CD1c-positive myeloid dendritic cell (primary cell): ENCODE measurements at regions not wholly inside any gene's neighbourhood (a gene's known extent, or its start where the extent isn't known, plus 50 kb on each side); places are given as distances from the start of the nearest gene placed in this dataset.
A peak's percentile ranks its signal among the peaks of the same experiment; 100 is the strongest.
"Not testable (repeated sequence)": the region's sequence is repeated elsewhere in the genome, so short reads cannot be mapped to it uniquely, and the experiment has no call there.

ENCODE experiments used
- DNase-seq: peaks from one replicate; pipeline ENCODE4 v3.0.0-alpha.2; 2016; ENCODE audit errors: extremely low spot score

DNA sequence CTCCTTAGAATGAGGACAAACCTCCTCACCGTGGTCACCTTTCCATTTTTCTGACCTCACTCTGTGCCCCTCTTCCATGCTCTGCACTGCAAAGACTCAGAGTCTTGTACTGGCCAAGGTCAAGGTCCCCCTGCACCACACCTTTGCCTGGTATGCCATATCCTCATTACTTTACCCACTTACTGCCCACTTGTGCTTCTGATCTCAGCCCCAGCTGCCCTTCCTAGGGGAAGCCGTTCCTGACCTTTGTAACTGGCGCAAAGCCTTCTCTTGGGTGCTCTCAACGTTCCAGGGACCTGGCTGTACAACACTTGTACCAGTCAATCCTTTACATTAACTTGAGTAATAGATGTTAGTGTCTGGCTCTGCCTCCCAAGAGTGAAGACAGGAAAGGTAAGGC is 256.0 kb downstream of the SV2B start:
- no peak for DNase-seq

GRCh38 chr15:91357011-91357410 is 257.0 kb downstream of the SV2B start:
- no peak for DNase-seq

- DNase-seq, result no peak
These were observed 257.4 kb downstream of the SV2B start for GRCh38 chr15:91357486-91357885.

DNA sequence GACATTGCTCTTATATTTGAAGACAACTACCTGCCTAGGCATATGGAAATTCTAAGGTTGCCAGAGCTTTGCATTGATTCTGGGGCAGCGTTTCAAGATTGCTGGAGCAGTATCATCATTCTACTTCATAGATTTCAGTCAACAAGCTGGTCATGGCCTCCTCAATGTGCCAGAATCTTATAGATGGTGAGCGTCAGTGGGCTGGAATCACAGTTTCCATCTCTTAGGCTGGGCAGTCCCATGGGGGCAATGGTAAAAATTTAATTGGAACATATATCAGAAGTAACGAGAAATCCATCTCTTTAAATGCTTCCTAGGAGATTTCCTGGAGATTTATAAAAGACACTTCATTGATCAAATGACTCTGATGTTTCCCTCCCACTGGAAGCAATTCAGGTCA is 258.3 kb downstream of the SV2B start:
- no peak for DNase-seq

- not testable (repeated sequence) for DNase-seq
These were observed 261.6 kb downstream of the SV2B start for GRCh38 chr15:91361696-91362095.

DNA sequence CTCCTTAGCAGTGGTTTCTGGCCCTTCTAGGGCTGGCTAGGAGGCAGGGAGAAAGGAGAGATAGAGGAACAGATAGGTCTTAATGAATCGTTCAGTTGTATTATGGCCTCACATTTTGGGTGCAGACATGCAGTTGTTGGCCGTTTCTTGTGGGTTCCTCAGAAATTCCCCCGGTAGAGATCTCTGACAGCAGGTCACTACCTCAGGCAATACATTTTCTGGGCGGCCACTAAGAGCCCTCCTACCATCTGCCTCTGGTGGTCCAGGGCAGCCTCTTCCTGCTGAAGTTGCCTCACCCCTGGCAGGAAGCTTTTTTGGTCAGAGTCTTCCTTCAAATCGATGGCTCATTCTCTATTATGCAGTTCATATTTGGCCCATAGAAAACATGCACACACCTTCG is 266.1 kb downstream of the SV2B start:
- no peak for DNase-seq

DNA sequence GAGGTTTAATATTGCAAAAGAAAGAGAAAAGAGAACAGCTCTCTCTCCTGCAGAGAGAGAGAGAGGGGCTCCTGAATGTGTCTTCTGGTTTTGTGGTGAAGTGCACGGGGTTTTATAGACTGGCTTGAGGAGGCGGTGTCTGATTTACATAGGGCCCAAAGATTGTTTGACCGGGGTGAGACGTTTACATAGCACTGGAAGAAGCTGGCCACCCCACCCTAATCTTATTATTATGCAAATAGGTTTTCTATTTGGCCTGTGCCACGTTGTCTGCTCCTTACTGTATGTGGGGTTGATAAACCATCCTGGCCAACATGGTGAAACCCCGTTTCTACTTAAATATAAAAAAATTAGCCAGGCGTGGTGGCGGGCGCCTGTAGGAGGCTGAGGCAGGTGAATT is 268.6 kb downstream of the SV2B start:
- DNase-seq, result no peak

DNA sequence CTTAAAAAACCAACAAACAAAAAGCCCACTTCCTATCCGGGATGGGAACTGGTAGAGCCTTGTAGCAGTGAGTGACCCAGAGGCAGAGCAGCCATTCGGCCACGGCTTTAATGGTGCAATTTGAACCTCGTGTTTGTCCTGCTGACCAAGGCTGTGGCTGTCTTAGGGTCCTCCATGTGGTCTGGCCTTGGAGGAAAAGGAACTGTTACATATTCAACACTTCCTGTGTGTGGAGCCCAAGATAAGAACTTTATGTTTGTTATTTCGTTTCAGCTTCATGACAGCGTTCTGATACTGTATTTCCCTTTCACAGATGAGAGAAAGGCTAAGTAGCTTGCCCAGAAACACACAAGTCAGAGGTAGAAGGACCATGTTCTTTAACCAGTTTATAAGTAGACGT is 269.8 kb downstream of the SV2B start:
- no peak for DNase-seq

DNA sequence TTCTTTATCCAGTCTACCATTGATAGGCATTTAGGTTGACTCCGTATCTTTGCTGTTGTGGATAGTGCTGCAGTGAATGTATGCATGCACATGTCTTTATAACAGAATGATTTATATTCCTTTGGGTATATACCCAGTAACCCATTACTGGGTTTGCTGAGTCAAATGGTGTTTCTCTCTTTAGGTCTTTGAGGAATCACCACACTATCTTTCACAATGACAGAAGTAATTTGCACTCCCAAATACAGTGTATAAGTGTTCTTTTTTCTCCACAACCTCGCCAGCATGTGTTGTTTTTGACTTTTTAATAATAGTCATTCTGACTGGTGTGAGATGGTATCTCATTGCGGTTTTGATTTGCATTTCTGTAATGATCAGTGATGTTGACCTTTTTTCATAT is 271.3 kb downstream of the SV2B start:
- not testable (repeated sequence) for DNase-seq

DNA sequence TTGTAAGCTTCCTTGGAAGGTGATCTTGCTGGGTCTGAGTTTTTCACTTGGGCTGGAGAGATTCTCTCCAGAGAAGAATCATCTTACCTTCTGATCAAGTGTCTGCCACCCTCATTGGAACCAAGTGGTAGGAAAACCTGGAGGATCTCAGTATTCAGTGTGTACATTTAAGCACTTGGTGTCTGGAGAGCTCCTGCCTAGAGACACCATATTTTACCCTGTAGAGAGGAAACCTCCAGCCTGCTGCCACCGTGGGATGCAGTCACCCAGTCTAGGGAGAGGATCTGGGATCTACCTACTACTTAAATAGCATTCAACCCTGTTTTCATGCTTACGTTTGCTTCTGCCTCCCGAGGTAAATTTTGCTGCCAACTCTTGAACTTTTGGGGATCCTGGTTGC is 274.3 kb downstream of the SV2B start:
- DNase-seq, result no peak

DNA sequence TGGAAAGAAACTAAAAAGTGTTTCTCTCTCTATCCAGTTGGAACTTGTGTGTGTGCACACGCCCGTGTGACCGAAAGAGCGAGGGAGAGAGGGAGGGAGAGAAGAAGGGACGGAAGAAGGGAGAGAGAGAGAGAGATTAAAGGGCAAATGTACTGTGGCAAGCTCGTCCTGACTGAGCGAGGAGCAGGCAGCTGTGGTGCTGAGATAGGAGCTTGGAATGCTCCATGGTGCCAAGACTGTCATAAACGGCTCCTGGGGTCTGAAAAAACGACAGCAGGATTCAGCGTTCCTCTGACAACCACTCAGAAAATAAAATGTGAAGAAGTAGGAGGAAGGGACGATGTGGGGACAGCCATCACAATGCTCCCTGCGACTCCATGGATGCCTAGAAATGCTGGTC is 276.0 kb downstream of the SV2B start:
- DNase-seq, result no peak

GRCh38 chr15:91380114-91380513 is 280.1 kb downstream of the SV2B start:
- DNase-seq, result no peak

GRCh38 chr15:91383532-91383931 is 283.5 kb downstream of the SV2B start:
- DNase-seq, result no peak

- peak; percentile 34 for DNase-seq
These were observed 284.2 kb downstream of the SV2B start for GRCh38 chr15:91384189-91384730.

DNA sequence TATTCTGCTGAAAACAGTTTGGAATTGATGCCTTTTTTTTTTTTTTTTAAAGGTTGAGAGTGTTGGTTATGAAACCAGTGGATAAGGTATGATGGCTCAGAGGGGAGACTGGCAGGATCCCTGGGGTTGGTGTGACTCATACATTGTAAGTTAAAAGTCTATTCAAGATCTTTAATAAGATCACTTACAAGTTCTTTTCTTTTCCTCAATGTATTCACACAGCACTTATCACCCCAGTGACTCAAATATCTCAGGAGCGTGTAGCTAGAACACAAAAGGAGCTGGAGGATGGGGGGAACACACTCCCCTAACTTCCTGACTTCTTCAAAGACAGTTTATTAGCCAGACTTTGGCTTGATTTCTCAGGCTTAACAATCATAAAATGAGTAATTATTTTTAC is 285.3 kb downstream of the SV2B start:
- no peak for DNase-seq

DNA sequence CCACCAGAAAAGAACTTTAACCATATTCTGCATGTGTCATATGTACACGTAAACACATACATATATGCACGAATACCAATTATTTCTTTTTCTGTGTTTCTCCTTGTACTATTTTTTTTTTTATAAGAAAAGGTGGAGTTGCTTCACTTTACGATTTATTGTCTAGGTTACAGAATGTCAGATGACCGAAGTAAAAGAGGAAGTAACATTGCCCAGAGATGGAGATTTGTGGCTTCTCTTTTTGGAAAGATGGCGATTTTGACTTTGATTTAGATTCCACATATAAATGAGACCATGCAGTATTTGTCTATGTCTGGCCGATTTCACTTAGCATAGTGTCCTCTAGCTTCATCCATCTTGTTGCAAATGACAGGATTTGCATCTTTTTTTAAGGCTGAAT is 293.1 kb downstream of the SV2B start:
- DNase-seq, result peak; percentile 9

DNA sequence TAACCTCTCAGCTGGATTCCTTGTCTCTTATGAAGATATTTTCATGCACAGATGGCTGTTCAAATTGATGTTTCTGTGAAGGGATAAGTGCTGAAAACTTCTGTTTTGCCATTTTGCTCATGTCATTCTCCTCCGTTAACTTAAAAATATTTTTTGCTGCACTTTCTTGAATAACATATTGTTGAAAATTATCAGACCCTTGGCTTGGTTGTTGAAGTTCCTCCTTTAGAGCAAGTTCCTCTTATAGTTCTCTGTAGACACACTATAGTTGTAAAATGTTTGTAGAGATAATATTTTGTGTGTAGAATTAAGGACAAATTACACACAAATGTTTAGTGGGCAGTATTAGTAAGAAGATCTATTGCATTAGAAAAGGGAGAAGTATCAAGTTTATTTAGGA is 300.4 kb downstream of the SV2B start:
- no peak for DNase-seq

GRCh38 chr15:91407269-91407889 is 307.3 kb downstream of the SV2B start:
- DNase-seq, result no peak

DNA sequence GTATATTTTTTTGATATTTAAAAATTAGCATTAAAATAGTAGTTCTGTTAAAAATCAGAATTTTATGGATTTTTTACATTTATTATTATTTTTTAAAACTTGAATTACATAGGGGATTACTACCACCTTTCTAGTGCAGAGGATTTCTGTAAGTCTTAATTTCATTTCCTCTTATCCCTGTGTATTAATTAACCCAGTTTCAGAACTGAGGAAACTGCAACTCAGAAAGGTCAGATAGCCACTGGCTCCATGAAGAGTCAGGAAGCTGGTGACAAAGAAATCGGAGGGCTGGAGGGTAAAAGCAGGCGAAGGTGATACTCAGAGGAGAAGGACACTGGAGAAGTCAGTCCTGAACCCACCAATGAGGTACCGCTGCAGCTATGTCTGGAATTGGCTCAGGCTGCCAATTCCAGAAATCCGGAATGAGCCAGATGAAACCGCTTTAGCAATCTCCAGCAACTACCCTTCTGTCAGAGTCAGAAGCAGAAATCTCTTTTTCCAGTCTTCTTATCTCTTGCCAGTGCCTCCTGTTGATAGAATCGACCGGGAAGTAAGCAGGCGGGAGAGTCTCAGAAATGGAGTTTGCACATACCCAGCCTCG is 308.5 kb downstream of the SV2B start:
- DNase-seq, result no peak

DNA sequence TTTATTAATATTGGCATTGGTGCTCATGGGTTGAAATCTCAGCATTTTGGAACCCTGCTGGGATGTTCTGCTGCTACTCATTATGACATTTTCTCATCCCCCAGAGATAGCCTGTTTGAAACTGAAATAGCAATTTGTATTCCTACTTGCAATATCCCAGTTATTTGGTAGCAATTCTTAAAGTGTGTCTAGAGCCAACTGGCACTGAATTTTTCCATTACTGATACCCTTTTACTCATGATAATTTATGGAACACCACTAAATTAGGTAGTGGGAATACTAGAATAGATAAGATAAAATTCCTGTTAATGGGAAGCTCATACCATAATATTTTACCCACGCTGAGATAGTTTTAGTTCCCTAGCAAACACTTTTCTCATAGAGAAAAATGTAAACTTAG is 309.3 kb downstream of the SV2B start:
- no peak for DNase-seq

DNA sequence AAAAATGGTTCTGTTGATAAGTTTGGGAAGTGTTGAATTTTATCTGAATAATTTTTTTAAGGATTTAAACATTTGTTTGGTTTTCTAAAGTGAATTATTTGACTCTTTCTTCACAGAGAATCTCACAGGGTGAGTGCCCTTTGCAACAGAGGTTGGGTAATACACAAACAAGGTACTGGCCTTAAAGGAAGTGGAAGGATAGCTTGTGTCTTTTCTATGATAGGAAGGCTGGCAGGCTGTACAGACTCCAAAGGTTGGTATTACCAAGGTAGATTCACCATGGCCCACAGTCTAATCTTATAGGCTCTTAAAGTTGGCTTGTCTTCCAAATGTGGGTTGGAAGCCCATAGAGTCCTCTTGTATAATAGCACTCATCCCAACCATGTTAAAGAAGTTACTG is 311.5 kb downstream of the SV2B start:
- no peak for DNase-seq

DNA sequence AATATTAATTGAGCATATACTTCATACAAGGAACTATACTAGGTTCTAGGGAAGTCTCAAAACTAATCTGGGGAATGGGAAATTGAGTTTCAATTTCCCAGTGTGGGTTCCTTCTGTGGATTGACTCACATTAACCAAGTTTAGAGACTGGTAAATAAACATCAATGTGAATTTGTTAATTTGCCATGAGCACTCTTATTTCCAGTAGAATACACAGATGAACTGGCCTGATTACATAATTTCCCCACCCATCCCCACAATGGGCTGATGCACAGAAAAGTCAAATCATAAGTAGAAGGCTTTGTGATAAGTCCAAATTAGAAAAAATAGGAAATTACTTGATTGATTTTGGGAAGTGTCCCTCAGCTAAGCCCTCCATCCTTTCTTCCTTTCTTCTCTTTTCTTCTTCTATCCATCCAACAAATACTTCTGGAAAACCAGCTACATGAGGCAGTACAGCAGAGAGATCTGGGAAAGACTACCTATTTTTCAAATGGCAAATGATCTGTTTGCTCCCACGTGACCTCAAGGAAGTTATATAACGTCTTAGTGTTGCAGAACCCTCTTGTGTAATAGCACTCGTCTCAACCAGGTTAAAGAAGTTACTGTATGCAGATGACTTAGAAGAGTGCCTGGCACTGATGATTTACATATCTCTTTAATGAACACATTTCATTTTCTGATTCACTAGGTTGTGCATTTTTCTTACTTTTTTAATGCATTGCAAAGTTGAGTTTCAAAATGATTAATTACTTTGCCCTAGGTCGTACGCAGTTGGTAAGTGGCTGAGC is 312.3 kb downstream of the SV2B start:
- DNase-seq, result no peak

GRCh38 chr15:91413142-91413541 is 313.1 kb downstream of the SV2B start:
- DNase-seq, result no peak
